ENCODE measurements at regions not wholly inside any gene's neighbourhood (a gene's known extent, or its start where the extent isn't known, plus 50 kb on each side); places are given as distances from the start of the nearest gene placed in this dataset.

- TF ChIP-seq CTCF (IDR thresholded peaks at IDR 0.05 in 2 of 3, conservative IDR thresholded peaks at IDR 0.05 in 1 of 3; ENCODE audit: control insufficient read depth in 2 of 3, extremely low read depth in 1 of 3, insufficient read depth in 1 of 3, low read depth in 3 of 3, low read length in 3 of 3): no peak
- TF ChIP-seq MTA2 (IDR thresholded peaks at IDR 0.05; ENCODE audit: low read depth): no peak
Measured at GRCh38 chr1:101178341-101178687, 58.5 kb upstream of the S1PR1 start (continued).

- Histone ChIP-seq H3K27ac (ENCODE audit: control insufficient read depth, insufficient read depth) (no peak overlapping the region), H3K9ac (ENCODE audit: control insufficient read depth, insufficient read depth, low read length) (no peak overlapping the region), H3K27me3 (replicated peaks in 1 of 2; ENCODE audit: control insufficient read depth in 2 of 2, insufficient read depth in 2 of 2, low read length in 1 of 2) (no peaks in the 10 kb centered on the region), H3K9me3 (replicated peaks; ENCODE audit: control insufficient read depth, insufficient read depth, low read length) (no peaks in the 10 kb centered on the region), H4K20me1 (ENCODE audit: control insufficient read depth, insufficient read depth) (no peaks in the 10 kb centered on the region), H3K4me1 (ENCODE audit: control insufficient read depth, insufficient read depth, low read length) (peaks cover 16% of the 10 kb centered on the region), H3K79me2 (ENCODE audit: control insufficient read depth, insufficient read depth, low read length) (no peaks in the 10 kb centered on the region), H3K4me2 (ENCODE audit: control insufficient read depth, insufficient read depth) (no peak overlapping the region), H2AFZ (ENCODE audit: control insufficient read depth, low read depth, low read length) (no peak overlapping the region), H3K4me3 (no peak overlapping the region), H3K36me3 (ENCODE audit: control insufficient read depth in 2 of 2, insufficient read depth in 2 of 2, low read length in 1 of 2) (no peaks in the 10 kb centered on the region)
- no TSS peak for BruUV-seq (replicated peaks)
- intact Hi-C loops (cut with micrococcal nuclease; ENCODE audit: unreplicated experiment) (loop anchor here (5.0 kb wide), 1 partner anchor 149 kb away; the partner anchor contains the start of gene DPH5), in situ Hi-C loops (cut with MboI) (no loop called here)
- DNase-seq (ENCODE audit: low read depth, low spot score) (no peak), ATAC-seq (no peak), FAIRE-seq (no peak)
- ChIA-PET SMC1A (ENCODE audit: uncharacterized antibody, unreplicated experiment) (interaction anchor here (0.8 to 2.9 kb wide), 2 partner anchors 11 to 36 kb away, joined by 3 to 8 read pairs; no protein-coding TSS in a partner anchor), CTCF (interaction anchor here (1.0 to 1.7 kb wide), 2 partner anchors 63 to 112 kb away, joined by 6 to 8 read pairs; no protein-coding TSS in a partner anchor), POLR2A (no interaction called here), RAD21 (ENCODE audit: unreplicated experiment) (no interaction called here)
- WGBS (ENCODE audit: insufficient coverage, insufficient replicate concordance, low lambda C conversion rate, missing lambda C conversion rate): 100% methylated on average over 1 of the region's 1 CpG
- no peak for TF ChIP-seq ZNF384 (IDR thresholded peaks at IDR 0.05; ENCODE audit: borderline replicate concordance, low read depth, low read length)
- no peak for TF ChIP-seq IRF3 (IDR thresholded peaks at IDR 0.05)
- TF ChIP-seq ZBTB33 (IDR thresholded peaks at IDR 0.05): no peak
- no peak for TF ChIP-seq ZNF217 (IDR thresholded peaks at IDR 0.05)
- TF ChIP-seq STAT1 (conservative IDR thresholded peaks at IDR 0.05): no peak
- no peak for TF ChIP-seq MTA2 (IDR thresholded peaks at IDR 0.05; ENCODE audit: low read depth)
- no peak for TF ChIP-seq WRNIP1 (IDR thresholded peaks at IDR 0.05; ENCODE audit: borderline replicate concordance, low read depth, low read length)
- TF ChIP-seq IKZF1 (conservative IDR thresholded peaks at IDR 0.05): no peak
- TF ChIP-seq NR2F1 (conservative IDR thresholded peaks at IDR 0.05): no peak
- no peak for TF ChIP-seq ZNF274 (IDR thresholded peaks at IDR 0.05; ENCODE audit: insufficient read depth, insufficient read length)
- TF ChIP-seq ETV6 (conservative IDR thresholded peaks at IDR 0.05 in 1 of 2, IDR thresholded peaks at IDR 0.05 in 1 of 2; ENCODE audit: borderline replicate concordance in 1 of 2, low read depth in 1 of 2): no peak
- TF ChIP-seq NFYB (IDR thresholded peaks at IDR 0.05; ENCODE audit: insufficient read depth, low read depth, low read length): no peak
- TF ChIP-seq KLF5 (IDR thresholded peaks at IDR 0.05; ENCODE audit: partially characterized antibody): no peak
- no peak for TF ChIP-seq YY1 (IDR thresholded peaks at IDR 0.05; ENCODE audit: low read depth, low read length)
- TF ChIP-seq JUNB (IDR thresholded peaks at IDR 0.05): no peak
- TF ChIP-seq PAX8 (IDR thresholded peaks at IDR 0.05): no peak
Measured at GRCh38 chr1:101175886-101176285, 60.9 kb upstream of the S1PR1 start.
